ENCODE measurements at regions not wholly inside any gene's neighbourhood (a gene's known extent, or its start where the extent isn't known, plus 50 kb on each side); places are given as distances from the start of the nearest gene placed in this dataset.

DNA sequence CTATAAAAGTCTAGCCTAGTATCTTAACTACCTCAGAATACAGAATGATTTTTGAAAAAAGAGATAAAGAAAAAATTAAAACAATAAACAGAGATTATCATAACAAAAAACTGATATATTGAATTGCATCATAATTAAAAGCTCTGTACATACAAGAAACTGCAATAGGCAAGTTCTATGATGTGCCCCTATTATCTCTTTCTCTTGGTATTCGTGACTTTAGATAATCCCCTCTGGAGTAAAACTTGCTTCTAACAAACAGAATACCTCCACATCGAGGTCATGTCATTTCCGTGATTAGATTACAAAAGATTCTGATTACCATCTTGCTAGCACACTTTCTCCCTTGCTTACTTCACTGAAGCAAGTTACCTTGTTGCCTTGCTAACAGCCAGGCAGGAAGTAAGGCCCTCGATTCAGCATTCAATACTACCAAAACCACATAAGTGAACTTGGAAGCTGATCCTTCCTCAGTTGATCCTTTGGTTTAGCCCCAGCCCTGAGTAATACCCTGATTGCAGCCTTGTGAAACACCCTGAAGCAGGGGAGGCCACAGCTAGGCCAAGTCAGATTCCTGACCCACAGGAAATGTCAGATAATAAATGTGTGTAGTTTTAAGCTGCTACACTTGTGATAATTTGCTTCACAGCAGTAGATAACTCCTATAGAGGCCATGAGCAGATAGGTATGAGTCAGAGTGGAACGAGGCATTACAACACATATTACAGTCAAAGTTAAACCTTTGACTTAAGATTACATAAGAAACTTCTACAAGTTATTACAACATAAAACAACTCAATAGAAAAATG lies 53.7 kb upstream of the TMX4 start:
- DNase-seq (no peak), ATAC-seq (ENCODE audit: insufficient read depth, low FRiP score) (no peak)
- H3K4me3 ChIP-seq = no peak overlapping the region
- peak overlapping the region in 1 of 2 donors; percentile 26 for H3K27ac ChIP-seq (ENCODE audit: low read depth in 1 of 2, low read length in 1 of 2)
- no peaks in the 10 kb centered on the region for H3K9me3 ChIP-seq (ENCODE audit: control insufficient read depth in 4 of 4, insufficient read depth in 3 of 4, low read length in 3 of 4)
- no peaks in the 10 kb centered on the region for H3K36me3 ChIP-seq (ENCODE audit: control insufficient read depth in 4 of 4, insufficient read depth in 4 of 4, low read length in 4 of 4)
- H3K27me3 ChIP-seq (ENCODE audit: control insufficient read depth in 3 of 3, insufficient read depth in 3 of 3, low read length in 2 of 3) = no peaks in the 10 kb centered on the region
- WGBS, 2 donors = 39 to 42% methylated on average over 5 of the region's 5 CpGs
- H3K9ac ChIP-seq (ENCODE audit: insufficient read depth in 1 of 2, low read length in 2 of 2) = no peak overlapping the region
- peaks cover 0 to 2% (median 0%) of the 10 kb centered on the region in 5 donors for H3K4me1 ChIP-seq (ENCODE audit: control insufficient read depth in 5 of 5, insufficient read depth in 5 of 5, low read length in 5 of 5)
- TF ChIP-seq, protein P1, sequence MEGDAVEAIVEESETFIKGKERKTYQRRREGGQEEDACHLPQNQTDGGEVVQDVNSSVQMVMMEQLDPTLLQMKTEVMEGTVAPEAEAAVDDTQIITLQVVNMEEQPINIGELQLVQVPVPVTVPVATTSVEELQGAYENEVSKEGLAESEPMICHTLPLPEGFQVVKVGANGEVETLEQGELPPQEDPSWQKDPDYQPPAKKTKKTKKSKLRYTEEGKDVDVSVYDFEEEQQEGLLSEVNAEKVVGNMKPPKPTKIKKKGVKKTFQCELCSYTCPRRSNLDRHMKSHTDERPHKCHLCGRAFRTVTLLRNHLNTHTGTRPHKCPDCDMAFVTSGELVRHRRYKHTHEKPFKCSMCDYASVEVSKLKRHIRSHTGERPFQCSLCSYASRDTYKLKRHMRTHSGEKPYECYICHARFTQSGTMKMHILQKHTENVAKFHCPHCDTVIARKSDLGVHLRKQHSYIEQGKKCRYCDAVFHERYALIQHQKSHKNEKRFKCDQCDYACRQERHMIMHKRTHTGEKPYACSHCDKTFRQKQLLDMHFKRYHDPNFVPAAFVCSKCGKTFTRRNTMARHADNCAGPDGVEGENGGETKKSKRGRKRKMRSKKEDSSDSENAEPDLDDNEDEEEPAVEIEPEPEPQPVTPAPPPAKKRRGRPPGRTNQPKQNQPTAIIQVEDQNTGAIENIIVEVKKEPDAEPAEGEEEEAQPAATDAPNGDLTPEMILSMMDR (IDR thresholded peaks at IDR 0.05; ENCODE audit: control extremely low read depth, extremely low read depth) = no peak

GRCh38 chr20:8074931-8075330 lies 55.4 kb upstream of the TMX4 start:
- H3K4me1 ChIP-seq (ENCODE audit: control insufficient read depth in 5 of 5, insufficient read depth in 5 of 5, low read length in 5 of 5) = peaks cover 0 to 2% (median 0%) of the 10 kb centered on the region in 5 donors
- no peaks in the 10 kb centered on the region for H3K36me3 ChIP-seq (ENCODE audit: control insufficient read depth in 4 of 4, insufficient read depth in 4 of 4, low read length in 4 of 4)
- no peak overlapping the region for H3K4me3 ChIP-seq
- TF ChIP-seq, protein P1 (IDR thresholded peaks at IDR 0.05; ENCODE audit: control extremely low read depth, extremely low read depth) = no peak
- DNase-seq (no peak), ATAC-seq (ENCODE audit: insufficient read depth, low FRiP score) (no peak)
- H3K9ac ChIP-seq (ENCODE audit: insufficient read depth in 1 of 2, low read length in 2 of 2) = no peak overlapping the region
- 95% methylated on average over 3 of the region's 3 CpGs for WGBS, 2 donors
- H3K9me3 ChIP-seq (ENCODE audit: control insufficient read depth in 4 of 4, insufficient read depth in 3 of 4, low read length in 3 of 4) = no peaks in the 10 kb centered on the region
- no peak overlapping the region for H3K27ac ChIP-seq (ENCODE audit: low read depth in 1 of 2, low read length in 1 of 2)
- no peaks in the 10 kb centered on the region for H3K27me3 ChIP-seq (ENCODE audit: control insufficient read depth in 3 of 3, insufficient read depth in 3 of 3, low read length in 2 of 3)

GRCh38 chr20:8076306-8077136 lies 55.5 kb upstream of the PLCB1 start:
- Histone ChIP-seq H3K27ac (ENCODE audit: low read depth in 1 of 2, low read length in 1 of 2) (no peak overlapping the region), H3K27me3 (ENCODE audit: control insufficient read depth in 3 of 3, insufficient read depth in 3 of 3, low read length in 2 of 3) (no peaks in the 10 kb centered on the region), H3K9ac (ENCODE audit: insufficient read depth in 1 of 2, low read length in 2 of 2) (no peak overlapping the region), H3K36me3 (ENCODE audit: control insufficient read depth in 4 of 4, insufficient read depth in 4 of 4, low read length in 4 of 4) (no peaks in the 10 kb centered on the region), H3K9me3 (ENCODE audit: control insufficient read depth in 4 of 4, insufficient read depth in 3 of 4, low read length in 3 of 4) (no peaks in the 10 kb centered on the region), H3K4me3 (no peak overlapping the region), H3K4me1 (ENCODE audit: control insufficient read depth in 5 of 5, insufficient read depth in 5 of 5, low read length in 5 of 5) (peaks cover 0 to 2% (median 0%) of the 10 kb centered on the region in 5 donors)
- 71 to 78% methylated on average over 3 of the region's 3 CpGs for WGBS, 2 donors
- no peak for DNase-seq
- TF ChIP-seq, protein P1 (IDR thresholded peaks at IDR 0.05; ENCODE audit: control extremely low read depth, extremely low read depth) = no peak
- no peak for ATAC-seq (ENCODE audit: insufficient read depth, low FRiP score)

Data from lung (tissue), 11 donors.